Nucleus accumbens (tissue), 56 donors: ENCODE measurements at regions not wholly inside any gene's neighbourhood (a gene's known extent, or its start where the extent isn't known, plus 50 kb on each side); places are given as distances from the start of the nearest gene placed in this dataset.

Experiments
- DNase-seq, 56 donors: peaks; one replicate each; lab custom pipeline; 2025; lab: John Stamatoyannopoulos, UW

DNA sequence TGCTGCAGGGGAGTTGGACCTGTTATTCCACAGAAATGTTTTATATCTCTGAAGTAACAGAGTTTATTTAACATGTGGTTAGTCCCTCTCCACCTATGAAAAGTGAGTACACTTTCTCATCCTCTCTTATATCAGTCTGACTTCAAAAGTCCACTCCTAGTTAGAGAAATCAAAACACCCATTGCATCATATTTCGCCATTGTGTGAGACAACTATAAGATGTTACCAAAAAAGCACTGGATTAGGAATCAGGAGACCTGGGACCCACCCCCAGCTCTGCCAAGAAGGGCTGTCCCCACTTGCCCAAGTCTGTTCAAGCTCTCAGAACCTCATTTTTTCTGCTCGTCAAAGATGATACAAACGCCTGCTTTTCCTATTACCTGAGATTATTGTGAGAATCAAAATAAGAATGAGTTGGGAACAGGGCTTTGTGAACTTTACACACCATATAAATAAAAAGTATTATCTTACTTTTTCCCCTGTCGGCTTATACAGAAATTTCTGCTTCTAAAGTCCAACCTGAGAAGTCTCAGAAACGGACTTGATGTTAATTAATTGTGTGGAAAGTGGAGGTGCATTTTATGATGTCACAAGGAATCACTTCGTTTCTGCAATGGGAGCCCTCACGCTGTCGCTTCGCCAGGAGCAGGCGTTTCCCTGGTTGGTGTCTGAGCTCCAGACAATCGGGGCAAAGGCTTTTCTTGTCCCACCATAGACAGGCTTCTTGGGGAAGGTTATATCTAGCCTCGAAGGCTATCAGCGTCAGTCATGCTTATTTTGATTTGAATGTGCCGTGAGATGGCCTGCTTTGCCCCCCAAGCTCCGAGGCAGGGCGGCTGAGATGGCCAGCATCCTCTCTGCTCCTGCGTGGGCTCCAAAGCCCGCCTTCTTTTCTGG is 89.6 kb upstream of the ZNF516 start:
- no peak for DNase-seq

DNA sequence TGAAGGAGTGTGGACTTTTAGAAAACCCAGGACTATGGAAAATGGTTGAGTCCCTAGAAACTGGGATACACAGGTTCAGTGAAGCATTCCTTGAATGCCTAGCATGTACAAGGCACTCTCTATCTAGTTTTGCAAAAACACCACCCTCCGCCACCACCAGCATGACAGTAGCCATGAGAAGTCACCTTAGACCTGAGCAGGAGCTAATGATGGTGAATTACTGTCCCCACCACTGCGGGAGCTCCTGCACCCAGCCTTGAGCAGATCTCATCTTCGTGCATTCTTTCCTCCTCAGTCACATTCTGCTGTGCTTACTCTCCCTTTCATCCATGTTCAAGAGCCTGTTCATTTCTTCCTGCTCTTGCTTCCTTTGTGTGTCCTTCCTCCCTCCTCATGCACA is 86.2 kb upstream of the ZNF516 start:
- DNase-seq = no peak

DNA sequence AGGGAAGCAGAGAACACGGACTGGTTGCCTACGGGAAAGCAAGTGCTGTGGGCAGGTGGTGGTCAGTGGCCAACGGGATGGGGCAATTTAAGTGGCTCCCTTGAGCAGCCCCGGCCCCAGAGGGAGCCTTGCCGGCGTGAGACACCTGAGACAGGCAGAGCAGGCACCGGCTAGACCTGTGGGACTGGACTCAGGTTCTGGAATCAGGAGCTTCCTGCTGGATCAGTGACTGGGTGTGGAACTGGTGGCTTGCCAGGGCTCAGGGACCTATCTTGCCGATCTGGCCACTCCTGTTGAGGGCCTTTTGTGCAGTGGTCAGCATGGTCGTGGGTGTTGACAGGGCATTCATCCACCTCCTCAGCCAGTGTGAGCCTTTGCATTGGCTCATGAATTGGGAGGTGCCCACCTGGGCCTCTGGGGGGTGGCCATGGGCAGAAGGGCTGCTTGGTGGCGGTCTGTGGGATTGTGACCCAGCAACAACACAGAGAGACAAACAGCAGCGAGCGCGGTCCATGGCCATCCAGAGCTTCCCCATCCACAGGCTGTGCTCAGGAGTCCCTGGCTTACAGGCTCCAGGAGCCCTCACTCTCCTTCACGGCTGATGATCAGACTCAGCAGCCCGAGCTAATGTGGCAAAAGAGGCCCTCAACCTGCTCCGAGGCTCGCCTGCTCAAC is 85.4 kb upstream of the ZNF516 start:
- no peak for DNase-seq

DNA sequence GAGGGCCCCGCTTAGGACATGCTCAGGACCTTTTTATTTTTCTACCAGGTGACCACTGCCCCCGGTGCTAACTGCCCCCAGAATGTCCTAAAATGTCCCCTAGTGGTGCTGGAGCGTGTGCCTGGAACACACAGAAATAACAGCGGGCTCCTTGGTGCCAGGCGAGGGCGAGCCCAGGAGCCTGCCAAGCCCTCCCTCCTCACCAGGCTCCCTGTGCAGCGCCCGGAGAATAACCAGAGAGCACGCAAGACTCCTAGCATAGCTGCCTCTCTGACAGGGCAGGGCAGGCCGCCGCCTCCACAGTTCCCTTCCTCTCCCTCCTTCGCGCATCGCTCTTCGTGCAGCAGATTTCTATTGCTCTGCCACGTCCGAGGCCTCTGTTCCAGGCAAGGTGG is 84.3 kb upstream of the ZNF516 start:
- DNase-seq = no peak

DNA sequence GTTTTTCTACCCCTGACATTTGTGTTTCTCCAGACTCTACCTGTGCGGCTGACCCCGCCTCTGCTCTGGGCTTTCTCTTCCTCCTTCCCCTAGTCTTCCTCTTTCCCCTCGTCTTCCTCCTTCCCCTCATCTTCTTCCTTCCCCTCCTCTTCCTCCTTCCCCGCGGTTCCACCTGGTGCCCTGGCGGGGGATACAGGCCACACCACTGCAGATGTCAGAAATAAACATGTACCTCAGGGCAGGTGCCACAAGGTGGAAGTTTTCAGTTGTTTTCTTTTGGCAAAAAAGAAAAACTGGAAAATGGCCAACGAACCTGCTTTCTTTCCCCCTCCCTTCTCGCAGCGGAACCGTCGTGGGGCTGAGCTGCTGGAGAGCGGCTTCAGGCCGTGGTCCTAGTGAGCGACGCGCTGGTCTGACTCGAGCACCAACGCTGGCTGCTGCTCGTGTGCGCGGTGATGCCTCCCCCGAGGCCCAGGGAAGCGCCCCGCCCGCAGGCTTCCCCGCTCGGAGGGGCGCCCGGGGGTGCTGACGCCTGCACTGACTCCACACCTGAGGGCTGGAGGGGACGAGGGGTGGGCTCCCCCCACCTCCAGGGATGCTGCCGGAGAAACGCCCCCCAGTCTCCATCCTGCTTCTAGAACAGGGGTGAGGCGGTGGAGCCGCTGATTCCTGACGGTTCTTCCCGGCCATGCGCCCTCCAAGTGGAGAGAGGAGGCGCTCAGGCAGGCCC is 83.7 kb upstream of the ZNF516 start:
- DNase-seq = no peak

DNA sequence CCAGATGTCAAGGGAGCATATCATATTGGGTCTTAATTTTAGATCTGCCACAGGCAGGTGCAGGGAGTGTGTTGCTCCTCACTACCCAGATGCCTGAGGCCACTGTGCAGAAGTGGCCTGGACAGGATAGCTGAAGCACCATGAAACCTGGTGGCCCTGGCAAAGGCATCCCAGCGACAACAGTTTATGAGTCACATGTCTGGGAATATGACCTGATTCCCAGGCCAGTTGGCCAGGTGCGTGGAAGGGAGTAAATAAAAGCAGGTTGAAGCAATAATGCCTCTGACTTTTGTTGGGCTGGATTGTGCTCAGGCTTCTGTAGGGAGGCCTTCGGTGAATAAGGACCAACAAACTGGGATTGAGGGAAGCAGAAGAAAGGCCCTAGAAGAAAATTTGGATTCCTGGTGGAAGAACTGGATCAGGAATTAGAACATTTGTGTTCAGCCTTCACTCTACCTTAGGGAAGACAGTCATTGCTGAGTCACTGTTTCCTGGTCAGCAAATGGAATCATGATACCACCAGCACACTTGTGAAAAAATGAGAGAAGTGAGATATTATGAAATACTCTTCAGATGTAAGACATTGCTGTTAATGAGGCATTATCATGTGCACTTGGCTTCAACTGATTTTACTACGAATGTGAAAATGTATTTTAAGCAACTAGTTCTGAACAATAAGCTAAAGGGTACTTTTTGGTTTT is 78.4 kb upstream of the ZNF516 start:
- no peak for DNase-seq

DNA sequence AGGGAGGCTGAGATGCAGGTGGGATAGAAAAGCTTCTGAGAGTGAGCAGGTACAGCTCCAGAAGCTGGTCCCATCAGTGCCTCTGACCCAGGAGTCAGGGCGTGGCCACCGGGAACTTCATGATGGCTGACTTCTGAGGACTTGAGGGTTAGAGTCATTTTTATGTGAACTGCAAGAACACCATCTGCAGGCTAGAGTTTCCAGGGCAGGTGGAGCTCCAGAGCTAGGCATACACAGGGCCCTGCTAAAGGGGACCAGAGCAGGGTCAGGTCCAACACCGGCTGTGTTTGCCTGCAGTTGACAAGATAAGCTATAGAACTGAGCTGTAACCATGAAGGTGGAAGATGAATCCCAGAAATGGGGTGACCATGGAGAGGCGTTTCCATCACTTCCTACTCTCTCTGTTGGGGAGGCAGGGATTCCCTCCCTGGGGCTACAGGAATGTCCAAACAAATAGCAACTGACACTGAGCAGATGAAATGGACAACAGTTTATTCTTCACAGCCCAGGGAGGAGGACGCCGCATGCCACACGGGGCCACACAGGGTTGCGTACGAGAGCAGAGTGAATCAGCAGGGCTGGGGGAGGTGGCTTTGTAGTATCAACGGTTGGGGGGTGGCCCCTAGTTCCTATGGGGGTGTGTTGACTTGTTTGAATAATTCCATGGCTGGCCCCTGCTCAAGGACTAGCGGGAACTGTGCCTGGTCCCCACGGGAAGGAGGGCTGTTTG is 77.6 kb upstream of the ZNF516 start:
- no peak for DNase-seq

DNA sequence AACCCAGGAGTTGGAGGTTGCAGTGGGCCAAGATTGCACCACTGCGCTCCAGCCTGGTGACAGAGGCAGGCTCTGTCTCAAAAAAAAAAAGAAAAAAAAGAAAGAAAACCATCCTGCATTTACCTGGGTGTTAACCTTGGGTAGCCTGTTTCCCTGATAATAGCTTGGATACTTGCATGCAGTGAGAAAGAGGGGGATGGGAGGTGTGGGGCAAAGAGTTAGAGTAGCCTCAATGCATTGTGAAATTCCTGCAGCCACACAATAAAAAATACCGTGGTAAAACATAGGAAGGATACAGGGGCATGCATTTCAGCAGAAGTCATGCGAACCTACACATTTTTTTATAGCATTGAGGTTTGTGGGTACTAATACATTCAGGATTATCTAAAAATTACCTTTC is 76.6 kb upstream of the ZNF516 start:
- no peak for DNase-seq

DNA sequence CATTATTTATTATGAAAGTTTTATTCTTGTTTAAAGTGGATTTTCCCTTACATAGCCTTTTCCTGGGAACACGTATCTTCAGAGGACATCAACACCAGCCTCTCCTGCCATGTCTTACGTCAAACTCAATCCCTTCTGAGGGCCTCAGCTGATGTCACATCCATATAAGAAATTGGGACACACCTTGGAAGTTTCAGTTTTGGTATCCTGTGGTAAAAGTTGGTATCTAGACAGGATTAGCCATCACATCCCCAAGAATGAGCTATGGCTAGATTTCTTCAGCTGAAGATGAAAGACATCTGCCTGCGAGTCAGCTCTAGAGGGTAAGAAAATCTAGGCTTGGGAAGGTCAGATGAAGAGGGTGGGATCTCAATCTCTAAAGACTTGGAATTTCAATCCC is 75.8 kb upstream of the ZNF516 start:
- DNase-seq = no peak

DNA sequence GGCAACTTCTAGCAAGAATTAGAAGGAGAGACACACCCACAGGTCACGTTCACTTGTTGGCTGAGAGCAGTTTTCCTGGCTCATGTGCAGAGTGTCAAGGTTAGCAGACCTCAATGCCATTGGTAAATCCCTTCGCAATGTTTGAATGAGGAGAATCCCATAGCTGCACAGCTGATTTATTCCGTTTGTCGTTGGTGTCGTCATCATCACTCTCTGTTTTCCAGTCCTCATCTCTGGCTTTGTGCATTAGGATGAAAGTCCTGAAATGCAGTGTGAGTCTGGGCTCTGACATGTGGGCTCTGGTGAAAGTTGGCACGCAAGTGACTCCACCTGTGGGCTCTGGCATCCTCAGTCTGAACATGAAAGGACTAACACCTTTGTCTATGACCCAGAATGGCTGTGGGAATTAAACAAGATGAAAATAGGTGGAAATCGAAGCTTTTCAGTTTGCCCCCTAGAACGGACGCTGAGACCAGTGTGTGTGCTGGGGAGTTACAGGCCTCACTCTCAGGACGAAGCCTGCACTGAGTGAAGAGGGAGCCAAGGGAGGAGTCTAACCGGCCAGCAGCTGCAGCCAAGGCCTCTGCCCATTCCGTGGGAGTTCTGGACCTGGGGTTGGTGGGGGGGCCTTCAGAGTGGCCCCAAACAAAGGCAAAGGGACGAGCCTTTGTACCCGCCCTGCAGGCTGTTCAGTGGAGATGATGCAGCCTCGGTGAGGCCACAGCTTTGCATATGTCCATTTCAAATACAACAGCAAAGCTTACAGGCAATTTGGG is 74.8 kb upstream of the ZNF516 start:
- no peak for DNase-seq

DNA sequence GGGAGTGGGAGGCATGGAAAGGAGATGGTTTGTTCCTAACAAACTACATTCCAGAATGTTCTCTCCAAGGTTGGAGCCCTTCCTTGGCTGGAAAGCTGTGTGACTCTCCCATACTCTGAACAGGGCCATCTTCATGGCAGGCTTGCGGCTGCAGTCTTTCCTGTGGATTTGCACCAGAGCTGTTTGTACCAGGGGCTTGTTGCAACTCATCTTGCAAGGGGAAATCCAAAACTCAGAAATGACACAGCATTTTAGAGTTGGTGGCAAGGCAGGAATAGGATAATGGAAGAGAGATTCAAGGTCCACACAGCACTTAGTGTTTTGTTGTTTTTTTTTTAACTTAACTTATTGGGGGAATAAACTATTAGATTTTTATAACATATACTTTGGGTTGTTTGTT is 73.7 kb upstream of the ZNF516 start:
- DNase-seq = no peak

DNA sequence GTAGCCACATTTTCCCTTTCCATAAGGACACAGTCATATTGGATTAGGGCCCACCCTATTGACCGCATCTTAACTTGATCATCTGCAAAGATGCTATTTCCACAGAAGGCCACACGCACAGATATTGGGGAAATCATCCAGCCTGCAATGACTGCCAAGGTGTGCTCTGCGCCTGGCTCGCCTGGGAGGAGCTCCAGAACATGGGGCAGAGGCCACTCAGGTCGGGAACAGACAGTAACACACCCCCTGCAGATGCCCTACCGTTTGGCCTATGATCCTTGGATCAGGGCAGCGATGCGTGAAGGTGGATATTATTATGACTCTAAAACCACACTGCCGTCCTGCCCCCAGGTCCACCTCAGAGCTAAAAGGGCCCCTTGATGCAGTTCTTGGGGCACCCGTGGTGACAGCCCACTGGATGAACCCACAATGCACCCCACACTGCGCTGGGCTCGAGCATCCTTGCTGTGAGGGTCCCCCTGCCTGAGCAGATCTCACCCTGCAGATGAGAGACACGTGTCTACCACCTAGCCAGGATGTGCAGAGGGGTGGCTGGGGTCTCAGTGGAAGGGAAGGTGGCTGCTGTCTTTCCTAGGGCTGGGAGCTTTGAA is 72.9 kb upstream of the ZNF516 start:
- no peak for DNase-seq

DNA sequence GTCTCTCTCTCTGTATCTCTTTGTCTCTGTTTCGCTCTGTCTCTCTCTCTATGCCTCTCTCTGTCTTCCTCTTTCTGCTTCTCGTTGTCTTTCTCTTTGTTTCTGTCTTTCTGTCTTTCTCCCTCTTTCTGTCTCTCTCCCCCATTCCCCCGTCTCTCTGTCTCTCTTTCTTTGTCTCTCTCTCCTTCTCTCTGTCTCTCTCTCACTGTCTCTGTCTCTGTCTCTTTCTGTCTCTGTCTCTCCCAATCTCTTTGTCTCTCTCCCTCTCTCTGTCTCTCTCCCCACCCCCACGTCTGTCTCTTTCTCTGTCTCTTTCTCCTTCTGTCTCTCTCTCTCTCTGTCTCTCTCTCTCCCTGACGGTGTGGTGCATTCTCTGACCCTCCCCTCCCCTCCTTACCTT is 71.9 kb upstream of the ZNF516 start:
- DNase-seq = no peak

DNA sequence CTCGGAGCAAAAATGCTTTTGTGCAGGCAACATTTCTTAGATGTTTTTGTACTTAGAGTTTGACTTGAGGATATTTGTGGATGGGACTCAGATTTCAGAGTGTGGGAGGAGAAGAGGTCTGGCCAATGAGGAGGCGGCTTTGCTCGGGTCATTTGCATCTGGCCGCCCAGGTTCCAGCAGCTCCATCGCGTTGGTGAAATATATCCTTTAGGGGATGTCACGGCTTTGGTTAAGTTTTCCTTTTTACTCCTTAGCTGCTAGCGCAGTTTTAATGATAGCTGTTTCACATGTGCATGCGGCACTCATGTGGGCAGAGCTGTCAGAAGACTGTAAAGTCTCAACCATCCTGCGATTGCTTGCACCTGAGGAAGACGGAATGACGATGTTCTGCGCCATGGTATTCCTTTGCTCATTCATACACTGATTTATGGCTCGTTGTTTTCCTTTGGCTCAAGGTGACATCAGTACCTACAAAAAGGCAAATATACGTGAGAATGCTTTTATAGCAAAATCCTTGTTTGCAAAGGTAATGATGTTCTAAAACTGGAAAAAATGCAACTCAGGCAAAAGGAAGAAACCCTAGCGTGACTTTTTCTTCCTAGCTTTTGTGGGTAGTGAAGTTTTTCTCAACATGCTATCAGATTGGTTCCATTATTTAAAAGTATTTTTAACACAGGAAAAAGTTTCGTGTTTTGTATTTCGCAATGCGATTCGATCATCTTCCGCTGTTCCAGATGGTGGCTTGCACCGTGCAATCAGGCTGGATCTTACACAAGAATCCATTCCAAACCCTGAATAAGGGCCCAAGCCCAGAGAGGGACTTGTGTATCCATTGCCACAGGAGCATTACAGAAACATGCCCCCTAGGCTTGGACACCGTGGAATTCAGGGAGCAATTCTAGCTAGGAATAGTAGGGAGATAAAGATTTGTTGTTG is 70.5 kb upstream of the ZNF516 start:
- DNase-seq = peak in 20 of 56 donors; percentile 6 to 48 (median 20)

DNA sequence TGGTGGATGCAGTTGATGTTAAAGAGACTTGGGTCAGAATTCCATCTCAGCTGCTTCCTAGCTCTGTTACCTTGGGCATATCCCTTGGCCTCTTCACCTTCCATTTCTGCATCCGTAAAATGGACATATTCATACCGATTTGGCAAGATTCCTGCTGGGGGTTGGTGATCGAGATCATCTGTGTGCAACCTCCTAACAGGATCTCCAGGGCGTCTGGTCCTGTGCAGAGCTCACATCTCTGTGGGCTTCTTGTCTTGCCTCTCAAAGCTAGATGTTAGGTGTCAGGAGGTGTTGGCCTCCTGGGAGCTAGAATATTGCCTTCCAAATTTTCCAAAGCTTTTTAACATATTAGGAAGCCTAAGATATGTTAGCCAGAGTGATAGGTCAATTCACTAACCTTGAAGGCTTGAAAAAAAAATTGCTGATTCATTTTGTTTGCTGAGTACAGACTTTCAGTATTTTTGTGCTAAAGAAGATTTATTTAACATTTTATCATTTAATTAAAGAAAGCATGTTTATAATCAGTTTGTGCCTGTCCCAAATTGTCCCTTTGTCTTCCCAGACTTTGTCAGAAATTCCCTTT is 69.7 kb upstream of the ZNF516 start:
- no peak for DNase-seq

DNA sequence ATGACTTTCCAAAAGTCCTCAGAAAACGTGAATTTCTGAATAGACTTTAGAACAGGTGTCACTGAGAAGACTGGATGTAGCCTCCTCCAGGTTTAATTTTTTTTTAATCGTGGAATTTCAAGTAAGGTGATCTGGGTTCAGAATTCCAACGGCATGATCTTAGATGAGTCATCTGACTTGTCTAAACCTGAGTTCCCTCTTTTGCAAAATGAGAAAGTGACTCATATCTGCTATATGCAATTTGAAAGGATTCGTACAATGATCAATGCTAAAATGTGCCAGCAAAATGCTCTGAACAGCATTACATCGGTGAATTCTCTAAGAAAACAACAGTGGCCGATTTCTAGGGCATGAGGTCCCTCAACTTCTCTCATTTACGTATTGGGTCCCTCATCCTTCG is 69.1 kb upstream of the ZNF516 start:
- DNase-seq = no peak
